Mucosa of descending colon (tissue), 3 donors: ENCODE measurements at regions not wholly inside any gene's neighbourhood (a gene's known extent, or its start where the extent isn't known, plus 50 kb on each side); places are given as distances from the start of the nearest gene placed in this dataset.

ENCODE experiments used
- ATAC-seq: fragments of 200-7000 bp; cut with Tn5 transposase; one replicate; pipeline ENCODE4 v1.9.1; 2020; ENCODE audit warnings: mild to moderate bottlenecking, moderate library complexity
- DNase-seq, 3 donors: peaks; one replicate each; pipeline ENCODE4 v3.0.0-alpha.2; 2020
- H3K36me3 ChIP-seq: fragments of 200-600 bp; one replicate; pipeline ENCODE4 v1.8.0; 2021; ENCODE audit warnings: low read depth, mild to moderate bottlenecking
- H3K4me1 ChIP-seq: fragments of 200-600 bp; one replicate; pipeline ENCODE4 v1.8.0; 2021; ENCODE audit warnings: low read depth, mild to moderate bottlenecking
- H3K4me3 ChIP-seq: fragments of 200-600 bp; one replicate; pipeline ENCODE4 v1.8.0; 2021; ENCODE audit warnings: mild to moderate bottlenecking
- H3K9me3 ChIP-seq: fragments of 200-600 bp; one replicate; pipeline ENCODE4 v1.8.0; 2021; ENCODE audit warnings: mild to moderate bottlenecking
- CTCF ChIP-seq: fragments of 200-600 bp; IDR thresholded peaks from one replicate; pipeline ENCODE4 v1.8.0; 2022; ENCODE audit warnings: antibody characterized with exemption, mild to moderate bottlenecking
- intact Hi-C, 2 donors: fragments of 100-400 bp; cut with DNase I in 1 of 2; cut with micrococcal nuclease in 1 of 2; formaldehyde crosslinking; loops; one replicate each; pipeline versions ENCODE4 v1.11.0 to v1.11.1; 2022; cut with DNase I, micrococcal nuclease
- donor health status: DM: no; HTN: no; CAD: no; lungs with moderate emphysema.
- donor health status: DM: no; HTN: no; CAD: no.
- donor health status: DM: no; HTN: yes; CAD: no.

- H3K36me3 ChIP-seq: no peaks in the 10 kb centered on the region
- TF ChIP-seq CTCF: no peak
- DNase-seq (no peak), ATAC-seq (no peak)
- H3K4me3 ChIP-seq: no peak overlapping the region
- intact Hi-C loops: no loop called here
- no peaks in the 10 kb centered on the region for H3K4me1 ChIP-seq
- peaks cover 3% of the 10 kb centered on the region for H3K9me3 ChIP-seq
Observed at GRCh38 chr4:23590431-23590830, 299.4 kb downstream of the PPARGC1A start.

GRCh38 chr4:23584024-23584423 lies 305.8 kb downstream of the PPARGC1A start:
- no peaks in the 10 kb centered on the region for H3K4me1 ChIP-seq
- DNase-seq (no peak), ATAC-seq (no peak)
- intact Hi-C loops: no loop called here
- H3K9me3 ChIP-seq: no peaks in the 10 kb centered on the region
- no peak overlapping the region for H3K4me3 ChIP-seq
- TF ChIP-seq CTCF: no peak
- H3K36me3 ChIP-seq: no peaks in the 10 kb centered on the region

- no peak for DNase-seq
- no peaks in the 10 kb centered on the region for H3K36me3 ChIP-seq
- H3K4me3 ChIP-seq: no peak overlapping the region
- TF ChIP-seq CTCF: no peak
- no peak for ATAC-seq
- intact Hi-C loops: no loop called here
- H3K9me3 ChIP-seq: no peaks in the 10 kb centered on the region
- H3K4me1 ChIP-seq: no peaks in the 10 kb centered on the region
Observed at GRCh38 chr4:23582671-23583070, 307.2 kb downstream of the PPARGC1A start.

GRCh38 chr4:23579166-23579565 lies 310.7 kb downstream of the PPARGC1A start:
- no peak for ATAC-seq
- no peak for DNase-seq
- Histone ChIP-seq H3K36me3 (no peaks in the 10 kb centered on the region), H3K4me3 (no peak overlapping the region), H3K9me3 (no peaks in the 10 kb centered on the region), H3K4me1 (no peaks in the 10 kb centered on the region)
- intact Hi-C loops: no loop called here
- TF ChIP-seq CTCF: no peak

GRCh38 chr4:23577398-23577797 lies 312.4 kb downstream of the PPARGC1A start:
- intact Hi-C loops: no loop called here
- ATAC-seq: peak; percentile 96

More at GRCh38 chr4:23577398-23577797, 312.4 kb downstream of the PPARGC1A start:
- TF ChIP-seq CTCF: no peak
- DNase-seq: no peak
- H3K4me3 ChIP-seq: no peak overlapping the region
- no peaks in the 10 kb centered on the region for H3K4me1 ChIP-seq
- no peaks in the 10 kb centered on the region for H3K9me3 ChIP-seq
- H3K36me3 ChIP-seq: no peaks in the 10 kb centered on the region
